22Rv1 (cell line): ENCODE measurements at regions not wholly inside any gene's neighbourhood (a gene's known extent, or its start where the extent isn't known, plus 50 kb on each side); places are given as distances from the start of the nearest gene placed in this dataset.
A peak's percentile ranks its signal among the peaks of the same experiment; 100 is the strongest.

ENCODE experiments used
- H3K27ac ChIP-seq: fragments of 450-650 bp; 2 replicates; pipeline ENCODE4 v1.5.1; 2017
- ZFX ChIP-seq: fragments of 450-650 bp; IDR thresholded peaks from 2 replicates; pipeline ENCODE4 v1.6.1; 2017; ENCODE audit warnings: antibody characterized with exemption, borderline replicate concordance
- TF ChIP-seq, protein P1 (sequence below): fragments of 450-650 bp; IDR thresholded peaks from 2 replicates; pipeline ENCODE4 v1.5.1; 2017; ENCODE audit warnings: mild to moderate bottlenecking

DNA sequence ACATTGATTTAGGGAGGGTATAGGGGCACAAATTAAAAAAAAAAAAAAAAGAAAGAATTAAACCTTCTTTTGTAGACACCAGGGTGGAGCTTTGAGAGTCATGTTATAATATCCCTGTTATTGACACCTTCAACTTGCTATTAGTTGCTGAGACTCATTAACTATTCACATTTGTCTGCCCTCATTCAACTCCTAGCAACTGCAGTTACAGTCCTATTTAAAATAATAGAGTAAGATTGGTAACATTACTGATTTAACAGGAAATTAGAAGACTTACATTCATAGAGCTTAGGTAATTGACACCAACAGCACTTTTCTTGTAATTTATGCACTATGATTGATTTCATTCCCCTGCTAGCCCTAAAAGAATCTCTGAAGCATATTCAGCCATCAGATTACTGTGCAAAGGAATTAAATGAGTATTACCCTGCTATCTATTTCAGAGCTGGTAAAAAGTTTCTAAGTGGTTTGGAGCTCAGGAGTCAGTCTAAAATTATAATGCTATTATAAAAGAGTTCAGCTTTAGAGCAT, 148.8 kb upstream of the TBL1XR1 start:
- peak overlapping the region; percentile 67 for H3K27ac ChIP-seq
- TF ChIP-seq ZFX, result no peak
- TF ChIP-seq, protein P1, sequence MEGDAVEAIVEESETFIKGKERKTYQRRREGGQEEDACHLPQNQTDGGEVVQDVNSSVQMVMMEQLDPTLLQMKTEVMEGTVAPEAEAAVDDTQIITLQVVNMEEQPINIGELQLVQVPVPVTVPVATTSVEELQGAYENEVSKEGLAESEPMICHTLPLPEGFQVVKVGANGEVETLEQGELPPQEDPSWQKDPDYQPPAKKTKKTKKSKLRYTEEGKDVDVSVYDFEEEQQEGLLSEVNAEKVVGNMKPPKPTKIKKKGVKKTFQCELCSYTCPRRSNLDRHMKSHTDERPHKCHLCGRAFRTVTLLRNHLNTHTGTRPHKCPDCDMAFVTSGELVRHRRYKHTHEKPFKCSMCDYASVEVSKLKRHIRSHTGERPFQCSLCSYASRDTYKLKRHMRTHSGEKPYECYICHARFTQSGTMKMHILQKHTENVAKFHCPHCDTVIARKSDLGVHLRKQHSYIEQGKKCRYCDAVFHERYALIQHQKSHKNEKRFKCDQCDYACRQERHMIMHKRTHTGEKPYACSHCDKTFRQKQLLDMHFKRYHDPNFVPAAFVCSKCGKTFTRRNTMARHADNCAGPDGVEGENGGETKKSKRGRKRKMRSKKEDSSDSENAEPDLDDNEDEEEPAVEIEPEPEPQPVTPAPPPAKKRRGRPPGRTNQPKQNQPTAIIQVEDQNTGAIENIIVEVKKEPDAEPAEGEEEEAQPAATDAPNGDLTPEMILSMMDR, result no peak

DNA sequence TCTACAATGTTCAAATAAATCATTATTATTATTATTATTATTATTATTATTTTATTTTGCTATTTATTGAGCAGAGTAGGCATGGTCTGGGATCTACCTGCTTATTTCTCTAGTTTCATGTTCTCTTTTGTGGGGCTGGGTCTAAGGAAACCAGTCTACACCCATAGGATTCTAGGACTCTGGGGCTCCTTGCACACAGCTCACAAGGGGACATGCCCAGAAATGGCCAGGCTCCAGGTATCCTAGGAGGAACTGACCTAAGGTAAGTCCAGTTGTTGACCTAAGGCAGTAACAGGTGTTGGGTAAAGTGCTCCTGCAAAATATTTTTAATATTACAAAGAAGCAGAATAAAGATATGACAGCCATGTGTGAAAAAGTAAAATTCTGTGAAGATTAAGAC, 149.6 kb upstream of the TBL1XR1 start:
- no peak overlapping the region for H3K27ac ChIP-seq
- no peak for TF ChIP-seq ZFX
- TF ChIP-seq, protein P1, result no peak

DNA sequence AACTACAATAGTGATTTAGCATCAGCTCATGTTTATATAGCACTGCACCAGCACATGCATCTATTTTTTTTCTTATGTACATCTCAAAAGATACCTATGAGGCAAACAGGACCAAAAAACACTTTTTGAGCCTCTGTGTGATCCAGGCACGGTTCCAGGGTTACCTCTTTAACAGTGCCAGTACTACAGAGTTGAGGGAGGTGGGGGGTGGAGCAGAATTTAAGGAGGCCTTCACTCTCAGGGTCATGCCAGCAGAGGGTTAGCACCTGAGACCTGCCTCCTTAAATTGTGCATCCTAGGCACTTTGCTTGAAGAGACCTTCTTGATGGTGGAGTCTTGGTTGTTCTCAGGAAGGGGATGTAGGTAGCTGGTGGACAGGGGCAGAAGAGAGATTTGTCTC, 150.3 kb upstream of the TBL1XR1 start:
- TF ChIP-seq, protein P1, result no peak
- TF ChIP-seq ZFX, result no peak
- no peak overlapping the region for H3K27ac ChIP-seq

DNA sequence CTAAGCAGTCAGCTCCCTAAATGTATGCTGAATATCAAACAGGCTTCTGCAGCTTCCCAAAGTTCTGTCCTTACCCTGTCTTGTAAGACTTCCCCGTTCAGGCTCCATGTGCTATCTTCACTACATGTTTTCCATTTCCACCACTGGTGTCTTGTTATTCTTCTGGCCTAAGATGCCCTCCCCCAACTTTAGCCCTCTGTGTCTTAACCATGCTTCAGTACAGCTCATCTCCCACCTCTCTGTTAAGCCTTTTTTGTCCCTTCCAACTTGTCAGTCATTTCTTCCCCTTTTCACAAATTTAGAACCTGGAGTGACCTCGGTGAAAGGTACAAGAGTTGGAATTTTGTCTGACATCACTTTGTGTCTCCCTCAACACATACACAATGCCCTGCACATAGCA, 151.7 kb upstream of the TBL1XR1 start:
- TF ChIP-seq, protein P1, result no peak
- TF ChIP-seq ZFX, result no peak
- H3K27ac ChIP-seq, result no peak overlapping the region

DNA sequence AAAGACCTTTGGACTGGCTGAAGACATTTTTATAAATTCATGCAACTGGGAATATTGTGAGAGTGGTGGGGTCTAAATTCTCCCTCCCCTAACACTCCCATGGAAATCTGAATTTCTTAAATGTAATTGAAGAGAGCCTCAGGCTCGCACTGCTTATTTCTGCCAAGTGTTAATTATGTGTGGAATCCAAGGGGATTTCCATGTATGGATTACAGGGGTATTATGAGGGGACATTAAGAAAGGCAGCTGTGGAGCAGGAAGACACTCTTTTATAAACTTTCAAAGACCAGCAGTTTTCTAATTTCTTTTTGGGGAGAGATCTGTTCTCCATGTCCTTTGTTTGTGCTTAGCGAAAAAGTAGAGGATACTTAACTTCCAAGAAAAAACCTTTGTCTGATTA, 152.1 kb upstream of the TBL1XR1 start:
- no peak for TF ChIP-seq ZFX
- no peak overlapping the region for H3K27ac ChIP-seq

DNA sequence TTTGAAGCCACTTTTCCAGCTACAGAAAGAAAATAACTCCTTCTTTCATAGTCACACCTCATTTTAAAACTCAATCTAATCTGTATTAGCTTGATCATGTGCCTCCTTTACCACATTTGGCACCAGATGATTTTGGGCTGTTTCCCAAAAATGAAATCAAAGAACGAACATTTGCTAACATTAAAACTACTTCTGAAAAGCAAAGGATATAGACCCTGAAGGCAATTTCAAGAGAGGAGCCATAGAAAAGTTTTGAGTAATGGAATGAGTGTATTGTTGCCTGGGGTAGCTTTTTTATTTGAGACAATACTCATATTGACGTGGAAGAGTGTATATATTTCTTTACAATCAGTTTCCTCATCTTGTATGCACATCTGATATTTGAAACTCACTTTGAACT, 152.8 kb upstream of the TBL1XR1 start:
- no peak overlapping the region for H3K27ac ChIP-seq
- TF ChIP-seq, protein P1, result no peak
- no peak for TF ChIP-seq ZFX

DNA sequence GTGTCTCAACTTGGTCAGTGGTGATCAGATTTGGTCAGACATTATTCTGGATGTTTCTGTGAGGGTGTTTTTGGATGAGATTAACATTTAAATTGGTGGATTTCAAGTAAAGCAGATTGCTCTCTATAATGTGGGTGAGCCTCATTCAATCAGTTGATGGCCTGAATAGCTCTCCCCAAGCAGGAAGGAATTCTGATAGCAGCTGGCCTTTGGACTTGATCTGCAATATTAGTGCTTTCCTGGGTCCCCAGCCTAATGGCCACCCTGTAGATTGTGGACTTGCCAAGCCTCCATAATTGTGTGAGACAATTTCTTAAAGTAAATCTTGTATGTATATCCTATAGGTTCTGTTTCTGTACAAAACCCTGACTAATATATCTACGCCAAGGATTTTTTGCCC, 153.9 kb upstream of the TBL1XR1 start:
- H3K27ac ChIP-seq, result no peak overlapping the region
- no peak for TF ChIP-seq ZFX
- TF ChIP-seq, protein P1, result no peak

DNA sequence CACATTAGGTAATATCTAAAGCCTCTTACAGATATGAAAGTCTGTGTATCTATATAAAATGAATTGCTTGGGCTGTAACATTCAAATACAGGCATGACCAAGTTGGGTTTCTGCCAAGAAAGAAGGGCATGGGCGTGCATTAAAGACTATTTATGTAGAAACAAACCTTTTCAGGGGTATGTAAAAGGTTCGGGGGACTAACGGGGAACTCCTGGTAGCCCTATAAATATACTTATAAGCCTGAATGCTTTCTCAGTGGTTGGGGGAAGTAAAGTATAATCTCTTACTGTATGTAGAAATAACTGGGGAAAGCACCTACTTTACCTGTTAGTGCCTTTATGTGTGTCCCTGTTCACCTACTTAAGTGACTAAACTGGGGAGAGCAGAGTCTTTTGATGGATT, 154.5 kb upstream of the TBL1XR1 start:
- TF ChIP-seq ZFX, result no peak
- TF ChIP-seq, protein P1, result no peak
- no peak overlapping the region for H3K27ac ChIP-seq
